Eye (tissue), 1 donor: ENCODE measurements at regions not wholly inside any gene's neighbourhood (a gene's known extent, or its start where the extent isn't known, plus 50 kb on each side); places are given as distances from the start of the nearest gene placed in this dataset.
A peak's percentile ranks its signal among the peaks of the same experiment; 100 is the strongest.

ENCODE experiments used
- DNase-seq: peaks from one replicate; pipeline ENCODE4 v3.0.0-alpha.2; 2015

DNA sequence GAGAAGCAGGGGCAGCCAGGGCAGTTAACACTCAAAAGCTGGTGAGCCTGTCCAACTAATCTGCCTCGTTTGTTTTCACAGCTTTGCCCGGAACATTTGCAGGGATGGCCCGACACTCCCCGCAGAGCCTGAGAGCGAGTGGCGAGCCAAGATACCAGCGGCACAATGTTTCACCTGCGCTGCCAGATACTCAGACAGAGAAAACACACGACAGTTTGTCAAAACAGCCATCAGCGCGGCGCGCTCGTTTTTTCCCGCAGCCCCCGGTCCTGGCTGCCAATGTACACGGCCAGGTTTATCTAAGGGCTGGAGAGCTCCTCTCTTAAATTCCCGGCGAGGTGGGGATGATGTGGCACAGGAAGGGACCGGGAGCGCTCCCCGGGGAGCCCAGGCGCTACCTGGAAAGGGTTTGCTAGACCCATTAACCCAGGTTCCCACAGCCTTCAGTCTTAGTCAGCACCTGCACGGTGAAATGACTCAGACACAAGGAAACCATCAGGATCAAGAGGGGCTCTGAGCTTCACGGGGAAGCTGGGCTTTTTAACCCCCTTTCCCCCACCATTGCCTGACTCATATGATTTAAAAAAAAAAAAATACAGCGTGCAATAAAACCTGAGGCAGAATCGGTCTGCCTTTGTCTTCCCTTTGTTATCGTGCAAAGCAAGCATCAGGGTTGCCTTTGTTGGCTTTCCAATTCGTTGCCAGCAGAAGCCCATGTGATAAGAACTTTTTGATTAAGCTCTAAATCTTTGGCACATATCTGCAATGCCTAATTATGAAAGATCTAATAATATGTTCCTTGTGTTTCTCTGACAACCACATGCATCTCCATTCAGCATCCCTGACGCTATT is 186.2 kb downstream of the EFNB2 start:
- peak; percentile 78 for DNase-seq

DNA sequence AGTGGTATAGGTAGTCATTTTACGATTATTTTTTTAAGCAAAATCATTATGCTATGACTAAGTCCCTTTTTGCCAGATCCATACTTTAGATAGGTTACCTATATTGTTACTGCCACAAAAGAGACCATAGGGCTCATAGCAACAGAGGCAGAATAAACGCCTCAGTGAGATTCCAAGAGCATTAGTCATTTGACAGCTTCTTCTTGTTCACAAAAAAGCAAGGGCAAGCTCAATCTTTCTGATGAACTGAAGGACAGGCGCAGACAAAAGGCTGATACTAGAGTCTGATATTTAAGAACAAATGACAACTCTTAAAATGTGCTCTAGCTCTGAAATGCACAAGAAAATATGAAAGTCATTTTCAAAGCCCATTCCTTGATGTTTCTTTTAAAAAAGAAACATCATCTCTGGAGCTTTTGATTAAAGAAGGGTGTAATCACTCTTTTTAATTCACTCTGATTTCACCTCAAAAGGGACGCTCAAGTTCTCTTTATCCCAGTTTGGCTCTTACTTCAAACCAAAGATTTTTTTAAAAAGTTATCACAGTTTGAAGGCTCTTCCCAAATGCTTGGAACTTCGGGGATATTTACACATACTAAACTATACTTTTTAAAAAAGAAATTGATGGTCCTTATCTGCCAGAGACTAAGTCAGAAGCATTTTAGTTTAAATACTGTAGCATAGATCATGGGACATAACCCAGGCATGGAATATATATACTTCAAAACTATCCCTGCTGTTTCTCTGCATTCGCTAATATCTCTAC is 187.2 kb downstream of the EFNB2 start:
- peak; percentile 64 for DNase-seq

DNA sequence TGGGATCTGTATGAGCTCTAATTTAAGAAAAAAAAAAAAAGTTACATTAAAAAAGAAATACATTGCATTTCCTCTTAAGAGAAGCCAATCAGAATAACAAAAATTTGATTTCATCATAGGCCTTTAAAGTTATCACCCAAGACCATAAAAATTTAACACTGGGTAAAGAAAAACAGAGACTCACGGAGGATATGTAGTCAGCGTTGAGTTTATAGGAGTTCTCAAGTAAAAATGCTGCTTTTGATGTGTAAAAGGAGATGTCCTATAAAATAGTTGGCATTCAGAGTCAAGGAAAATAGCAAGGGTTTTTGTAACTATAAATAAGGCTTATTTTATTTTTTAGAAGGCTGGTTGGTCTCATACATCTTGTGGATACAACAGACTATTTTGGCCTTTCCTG is 191.1 kb downstream of the EFNB2 start:
- DNase-seq, result no peak

DNA sequence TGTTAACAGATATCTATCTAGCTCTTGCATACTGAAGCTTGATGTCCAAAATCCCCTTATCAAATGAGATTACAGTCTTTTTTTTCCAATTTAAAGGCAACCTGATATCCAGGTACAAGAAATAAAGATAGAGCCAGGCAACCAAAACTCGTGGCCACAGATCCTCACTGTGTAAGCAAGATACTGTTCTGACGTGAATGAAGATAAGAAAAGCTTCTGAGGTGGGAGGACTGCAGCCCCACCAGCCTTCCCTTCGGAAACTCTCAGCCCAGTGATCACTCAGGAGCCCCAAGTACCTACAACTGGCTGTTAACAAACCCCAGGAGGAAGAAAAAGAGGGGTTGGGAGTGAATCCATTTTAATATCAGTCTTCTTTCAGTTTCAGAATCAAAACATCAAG is 191.6 kb downstream of the EFNB2 start:
- no peak for DNase-seq

DNA sequence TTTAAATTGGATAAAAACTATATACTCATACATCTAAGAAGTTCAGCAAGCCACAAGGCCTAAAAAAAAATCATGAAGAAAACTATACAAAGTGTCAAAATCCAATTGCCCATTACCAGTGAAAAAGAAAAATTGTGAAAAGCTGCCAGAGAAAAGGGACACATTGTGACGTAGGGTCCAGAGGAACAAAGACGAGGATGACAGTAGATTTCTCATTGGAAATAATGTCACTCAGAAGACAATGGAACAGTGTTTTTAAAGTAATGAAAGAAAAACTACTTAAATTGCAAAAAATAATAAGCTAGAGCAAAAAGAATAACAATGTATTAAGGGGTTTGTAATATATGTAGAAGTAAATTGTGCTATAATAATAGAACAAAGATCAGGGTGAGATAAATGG is 195.2 kb downstream of the EFNB2 start:
- DNase-seq, result no peak

DNA sequence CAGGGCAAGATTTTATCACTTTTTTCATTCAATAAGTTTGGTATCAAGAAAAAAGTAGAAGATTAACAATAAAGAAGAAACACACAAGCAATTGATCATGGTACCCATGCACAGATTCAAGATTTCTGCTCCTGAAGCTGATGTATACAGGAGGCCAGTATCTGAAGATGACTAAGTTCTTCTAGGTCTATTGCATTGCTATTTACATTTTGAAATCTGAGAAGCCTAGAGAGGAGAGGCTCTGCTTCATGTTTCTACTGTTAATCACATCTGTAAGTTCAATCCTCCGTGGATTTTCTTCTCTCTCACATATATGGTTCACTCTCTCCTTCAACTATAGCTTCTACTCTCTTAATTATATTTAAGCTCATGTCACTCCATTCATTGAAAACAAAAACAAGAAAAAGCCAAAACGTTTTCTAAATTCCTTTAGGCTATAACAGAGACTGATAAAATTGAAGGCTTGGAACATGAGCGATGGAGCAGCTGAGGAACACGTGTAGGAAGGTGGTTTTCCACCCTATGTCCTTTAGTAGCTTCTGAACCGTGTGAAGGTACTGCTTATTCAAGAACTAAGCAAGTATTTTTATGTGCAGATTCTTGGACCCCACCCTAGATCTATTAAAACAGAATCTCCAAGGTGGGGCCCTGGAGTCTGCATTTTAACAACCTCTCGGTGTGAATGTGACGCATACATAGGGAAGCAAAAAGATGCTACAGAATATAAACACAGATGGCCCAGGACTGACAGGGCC is 198.2 kb downstream of the EFNB2 start:
- no peak for DNase-seq

DNA sequence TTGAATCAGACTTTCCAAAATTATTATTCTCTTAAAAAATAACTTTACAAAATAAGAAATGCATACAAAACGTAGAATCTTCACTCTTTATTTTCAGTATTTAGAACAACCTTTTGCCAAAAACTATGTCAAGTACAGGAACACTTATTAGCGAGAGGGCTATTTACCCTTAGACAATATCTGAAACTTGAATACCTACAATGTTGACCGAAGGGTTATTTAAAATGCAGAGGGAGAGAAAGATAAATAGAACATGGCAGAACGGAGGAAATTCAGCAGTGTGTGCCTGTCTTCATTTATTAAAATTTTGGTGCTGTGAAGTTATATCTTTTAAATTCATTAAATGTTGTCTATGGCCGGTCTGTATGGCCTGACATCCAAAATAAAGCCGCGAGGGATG is 198.8 kb downstream of the EFNB2 start:
- DNase-seq, result no peak

DNA sequence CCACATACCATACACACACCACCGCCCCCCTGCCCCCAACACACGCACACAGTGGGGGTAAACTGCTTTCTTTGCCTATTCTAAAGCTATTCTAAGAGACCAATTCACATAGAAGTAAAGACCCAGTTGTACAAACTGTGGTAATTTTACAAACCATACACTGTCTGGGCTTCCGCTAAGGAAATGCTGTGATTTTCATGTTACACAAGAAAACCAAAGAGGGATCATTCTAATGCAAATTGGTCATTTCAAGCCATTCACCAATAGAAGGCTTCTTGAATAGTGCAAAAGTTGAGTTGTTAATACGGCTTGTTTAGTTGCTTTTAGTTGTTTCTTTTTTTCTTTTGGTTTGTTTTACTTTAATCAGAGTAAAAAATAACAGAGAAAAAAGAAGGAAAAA is 202.8 kb downstream of the EFNB2 start:
- no peak for DNase-seq

DNA sequence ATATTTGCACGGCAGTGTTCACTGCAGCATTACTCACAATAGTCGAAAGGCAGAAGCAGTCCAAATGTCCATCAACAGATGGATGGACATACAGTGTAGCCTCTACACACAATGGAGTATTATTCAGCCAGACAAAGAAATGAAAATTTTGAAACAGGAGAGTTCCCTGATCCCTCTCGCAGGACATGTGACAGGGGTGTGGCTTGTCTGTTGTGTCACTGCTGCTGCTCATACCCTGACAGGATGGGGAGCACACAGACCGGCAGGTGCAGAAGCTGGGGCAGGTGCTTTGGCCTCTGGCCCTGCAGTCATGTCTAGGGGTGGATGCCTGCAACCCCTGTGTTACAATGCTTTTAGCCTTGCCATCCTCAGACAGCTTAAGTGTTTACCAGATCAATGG is 204.3 kb downstream of the EFNB2 start:
- DNase-seq, result no peak

DNA sequence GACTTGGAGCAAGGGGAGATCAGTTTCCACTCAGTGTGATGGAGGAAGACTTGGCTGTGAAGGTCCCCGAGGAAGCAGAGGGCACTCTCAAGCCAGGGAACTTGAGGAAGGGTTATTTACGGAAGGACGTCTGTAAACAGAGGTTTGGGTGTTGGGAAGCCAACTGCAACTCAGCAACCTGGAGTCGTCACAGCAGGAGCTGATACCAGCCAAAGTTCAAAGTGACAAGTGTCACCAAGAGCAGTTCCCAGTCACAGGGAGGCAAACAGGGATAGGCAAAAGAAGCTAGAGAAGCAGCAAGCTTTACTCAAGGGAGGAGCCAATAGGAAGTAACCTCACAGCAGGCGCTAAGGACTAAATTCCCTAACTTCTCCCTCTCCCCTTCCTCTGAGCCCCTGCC is 205.5 kb downstream of the EFNB2 start:
- DNase-seq, result no peak

DNA sequence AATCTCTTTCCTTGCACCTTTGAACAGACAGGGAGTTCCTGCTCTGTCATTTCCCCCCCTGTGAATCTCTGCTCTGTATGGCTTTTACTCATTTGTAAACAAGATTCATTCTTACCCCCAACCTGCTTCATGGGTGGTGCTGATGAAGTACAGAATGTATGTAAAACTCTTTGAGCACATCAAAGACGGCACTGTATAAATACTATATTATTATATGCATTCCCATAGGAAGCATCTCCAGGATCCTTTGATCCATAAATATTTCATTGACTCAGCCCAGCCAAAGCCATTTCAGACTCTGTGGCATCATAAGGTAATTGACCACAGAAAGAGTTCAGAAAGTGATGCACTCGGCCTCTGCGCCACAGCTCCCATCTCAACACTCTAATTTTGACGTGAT is 208.7 kb downstream of the EFNB2 start:
- DNase-seq, result no peak

DNA sequence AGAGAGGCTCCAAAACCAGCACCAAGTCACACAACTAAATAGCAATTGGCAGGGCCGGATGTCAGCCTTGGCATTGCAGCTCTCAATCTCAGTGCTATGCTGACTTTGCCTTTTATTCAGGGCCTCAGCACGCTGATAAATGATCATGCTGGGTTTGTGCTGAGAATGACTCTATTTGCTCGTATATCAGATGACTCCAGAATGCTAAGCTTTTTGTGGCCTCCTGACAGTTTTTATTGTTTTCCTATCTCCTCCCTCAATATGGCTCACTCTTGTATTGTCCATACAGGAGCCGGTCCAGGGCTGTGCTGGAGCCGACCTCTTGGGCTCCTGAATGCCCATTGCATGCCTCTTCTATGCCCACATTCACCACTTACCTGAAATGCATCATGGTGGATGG is 211.0 kb downstream of the EFNB2 start:
- DNase-seq, result no peak

DNA sequence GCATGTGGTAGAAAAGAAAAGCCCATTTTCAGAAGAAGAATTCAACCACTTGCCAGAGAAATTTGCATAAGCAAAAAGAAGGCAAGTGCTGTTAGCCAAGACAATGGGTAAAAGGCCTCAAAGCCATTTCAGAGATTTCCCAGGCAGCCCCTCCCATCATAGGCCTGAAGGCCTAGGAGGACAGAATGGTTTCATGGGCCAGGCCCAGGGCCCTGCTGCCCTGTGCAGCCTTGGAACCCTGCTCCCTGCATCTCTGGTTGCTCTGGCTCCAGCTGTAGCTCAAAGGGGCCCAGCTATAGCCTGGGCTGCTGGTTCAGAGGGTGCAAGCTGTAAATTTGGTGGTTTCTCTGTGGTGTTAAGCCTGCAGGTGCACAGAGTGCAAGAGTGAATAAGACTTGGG is 212.8 kb downstream of the EFNB2 start:
- no peak for DNase-seq

DNA sequence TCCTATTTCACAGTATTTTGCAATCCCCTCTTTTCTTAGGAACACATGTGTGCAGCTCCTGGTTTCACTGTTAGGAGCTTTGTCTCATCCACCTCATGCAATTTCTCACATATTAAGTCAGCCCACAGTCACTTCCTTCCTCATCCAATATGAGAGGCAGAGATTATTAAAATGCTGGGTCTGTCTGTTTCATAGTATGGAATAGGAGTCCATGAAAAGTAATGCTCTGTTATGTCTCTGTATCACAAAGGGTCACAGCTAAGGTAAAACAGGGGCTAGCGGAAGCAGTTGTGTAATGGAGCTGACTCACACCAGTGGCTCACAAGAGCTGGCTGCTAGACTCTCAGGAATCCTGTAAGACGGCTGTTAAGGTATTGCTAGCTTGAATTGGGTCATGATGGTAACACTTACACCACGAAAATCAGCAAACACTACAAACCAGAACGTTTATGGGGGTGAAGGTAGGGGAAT is 216.5 kb downstream of the EFNB2 start:
- no peak for DNase-seq

DNA sequence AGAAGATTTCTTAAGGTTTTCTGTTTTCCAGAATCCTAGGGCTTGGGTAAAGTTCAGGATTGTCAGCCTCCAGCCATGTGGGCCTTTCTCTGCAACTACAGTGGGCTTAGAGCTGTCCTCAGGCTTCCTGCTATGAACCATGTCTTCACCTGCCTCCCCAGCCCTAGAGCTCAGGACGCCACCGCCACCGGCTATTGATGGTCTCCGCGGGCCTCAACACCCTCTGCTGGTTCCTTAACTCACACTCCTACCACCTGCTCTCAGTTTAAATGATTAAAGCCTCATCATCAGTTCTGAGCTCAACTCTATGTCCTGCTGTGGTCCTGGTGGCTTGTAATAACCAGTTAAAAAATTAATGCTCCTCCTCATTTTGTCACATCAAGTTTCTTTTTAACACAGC is 221.0 kb downstream of the EFNB2 start:
- no peak for DNase-seq

DNA sequence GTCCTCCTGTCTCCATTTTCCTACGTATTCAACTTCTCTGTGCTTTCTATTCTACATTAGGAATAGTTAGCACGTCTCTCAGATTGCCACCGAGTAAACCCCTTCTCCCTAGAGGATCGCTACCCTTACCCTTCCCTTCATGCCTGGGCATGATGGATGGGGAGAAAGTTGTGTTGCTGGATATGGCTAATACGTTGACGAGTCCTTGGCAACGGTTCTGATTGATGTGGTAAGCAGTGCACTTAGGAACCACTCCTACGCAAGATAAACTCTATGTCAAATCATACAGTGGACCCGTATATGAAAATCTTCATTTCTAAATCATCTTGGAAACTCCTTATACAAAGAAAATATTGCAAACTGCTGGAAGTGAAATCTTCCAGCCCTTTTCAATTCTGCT is 224.5 kb downstream of the EFNB2 start:
- no peak for DNase-seq

DNA sequence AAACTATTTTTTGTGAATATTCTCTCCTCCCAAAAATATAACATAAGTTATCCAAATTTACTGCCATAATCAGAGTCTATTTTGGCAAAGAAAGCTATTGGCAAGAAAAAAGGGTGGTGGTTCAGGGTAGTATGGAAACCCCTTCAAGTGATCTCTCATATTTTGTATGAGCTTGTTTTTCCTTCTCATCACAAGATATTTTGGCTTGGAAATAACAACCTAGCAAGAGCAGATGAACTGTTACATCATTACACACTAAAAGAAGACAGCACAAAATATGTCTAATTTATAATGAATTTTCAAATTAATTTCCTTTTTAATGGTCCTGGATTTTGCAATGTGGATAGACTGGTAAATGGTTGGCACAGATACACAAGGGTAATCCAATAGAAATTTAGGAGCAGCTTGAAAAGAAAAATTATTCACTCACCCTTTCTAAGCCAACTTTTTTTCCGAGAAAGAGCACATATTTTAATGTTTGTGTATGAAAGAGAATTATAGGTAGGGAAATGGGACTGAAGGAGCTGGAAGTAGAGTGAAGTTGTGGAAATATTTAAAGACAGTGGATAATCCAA is 225.1 kb downstream of the EFNB2 start:
- DNase-seq, result no peak

DNA sequence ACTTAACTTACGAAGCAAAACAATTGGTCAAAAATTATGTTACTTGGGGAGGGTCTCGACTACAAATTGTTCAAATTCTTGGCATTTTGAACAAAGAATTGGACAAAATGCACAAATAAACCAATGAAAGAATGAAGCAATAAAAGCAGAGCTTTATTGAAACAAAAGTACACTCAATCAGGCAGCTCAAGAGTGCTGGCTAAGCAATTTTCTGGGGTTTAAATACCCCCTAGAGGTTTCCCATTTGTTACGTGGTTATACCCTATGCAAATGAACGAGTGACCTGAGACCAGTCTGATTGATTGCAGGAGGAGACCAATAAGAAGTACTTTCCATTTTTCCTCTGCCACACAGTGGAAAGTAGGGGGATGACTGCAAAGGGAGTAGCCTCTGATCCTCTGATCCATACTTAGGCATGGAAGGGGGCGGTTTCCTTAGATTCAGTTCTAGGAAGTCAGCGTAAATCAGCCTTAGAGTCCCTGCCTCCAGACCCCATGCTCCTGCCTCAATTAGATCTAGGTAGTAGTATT is 228.6 kb downstream of the EFNB2 start:
- no peak for DNase-seq

DNA sequence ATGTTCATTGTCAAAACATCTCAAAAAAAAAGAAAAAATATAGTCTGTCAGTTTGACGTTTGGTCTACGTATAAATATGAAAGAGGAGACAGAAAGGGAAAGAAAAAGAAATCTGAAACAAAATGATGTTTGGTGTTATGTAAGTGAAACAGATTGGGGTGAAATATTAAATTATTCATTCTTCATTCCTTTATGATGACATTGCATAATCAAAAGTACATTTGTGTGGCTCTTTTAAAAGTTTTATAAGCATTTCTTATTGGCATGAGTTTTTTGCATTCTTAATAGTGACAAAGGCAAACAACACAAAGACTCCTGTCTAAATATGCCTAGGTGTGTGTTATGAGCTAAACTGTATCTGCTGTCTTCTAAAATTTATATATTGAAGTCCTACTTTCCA is 232.6 kb downstream of the EFNB2 start:
- no peak for DNase-seq

DNA sequence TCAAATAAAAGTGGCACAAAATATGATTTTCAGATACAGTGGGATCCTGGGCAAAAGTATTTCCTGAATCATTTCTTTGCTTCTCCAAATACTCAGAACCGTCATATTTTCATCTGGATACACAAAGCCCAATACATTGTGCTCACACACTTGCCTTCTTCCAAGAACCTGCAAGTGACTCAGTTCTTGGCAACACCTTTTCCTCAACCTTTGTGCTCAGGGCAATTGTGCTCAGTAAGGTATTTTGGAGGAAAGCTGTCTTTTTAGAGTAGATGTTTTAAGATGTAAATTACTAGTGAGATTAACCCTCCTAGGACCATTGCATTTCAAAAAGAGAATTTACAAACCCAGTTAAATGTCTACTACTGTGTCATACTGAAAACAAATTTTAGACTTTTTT is 233.5 kb downstream of the EFNB2 start:
- no peak for DNase-seq

DNA sequence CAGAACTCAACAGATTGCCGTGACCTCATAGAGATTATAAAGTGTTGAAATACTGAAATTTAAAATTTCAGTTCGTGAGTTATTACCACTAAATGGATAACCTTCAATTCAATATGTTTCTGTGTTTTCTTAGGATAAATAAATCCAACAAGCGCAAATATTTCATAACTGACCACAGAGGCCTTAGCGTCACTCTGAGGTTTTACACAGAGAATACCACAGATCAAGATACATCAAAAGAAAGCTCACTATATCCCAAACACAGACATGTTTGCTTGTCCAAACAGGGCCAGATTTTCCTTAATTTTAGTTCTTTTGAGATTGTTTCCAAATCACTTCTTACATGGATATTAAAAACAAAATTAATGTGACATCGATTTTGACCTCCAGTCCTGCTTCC is 235.8 kb downstream of the EFNB2 start:
- DNase-seq, result no peak

DNA sequence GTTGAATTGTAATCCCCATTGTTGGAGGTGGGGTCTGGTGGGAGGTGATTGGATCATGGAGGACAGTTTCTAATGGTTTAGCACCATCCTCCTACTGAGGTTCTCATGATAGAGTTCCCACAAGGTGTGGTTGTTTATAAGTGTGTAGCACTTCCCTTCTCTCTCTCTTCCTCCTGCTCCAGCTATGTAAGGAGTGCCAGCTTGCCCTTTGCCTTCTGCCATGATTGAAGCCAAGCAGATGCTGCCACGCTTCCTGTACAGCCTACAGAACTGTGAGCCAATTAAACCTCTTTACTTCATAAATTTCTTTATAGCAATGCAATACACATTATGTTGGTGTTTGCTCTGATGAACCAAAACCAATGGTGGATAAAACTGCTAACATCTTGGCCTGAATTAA is 238.2 kb downstream of the EFNB2 start:
- DNase-seq, result no peak

DNA sequence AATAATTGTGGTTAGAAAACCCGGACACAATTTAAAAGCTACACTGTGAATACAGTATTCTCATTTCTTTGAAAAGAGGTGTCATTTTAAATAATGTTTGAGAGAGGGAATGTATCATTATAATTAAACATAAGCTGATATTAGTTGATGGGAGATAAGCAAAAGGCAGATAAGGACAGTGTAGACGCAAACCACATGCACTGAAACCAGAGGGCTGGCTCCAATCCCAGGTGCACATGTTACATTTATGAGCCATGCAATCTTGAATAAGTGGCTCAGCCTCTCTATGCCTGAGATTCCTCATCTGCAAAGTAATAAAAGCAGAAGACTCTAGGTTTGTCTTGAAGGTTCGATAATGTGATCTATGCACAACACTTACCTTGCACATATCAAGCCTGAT is 238.7 kb downstream of the EFNB2 start:
- no peak for DNase-seq
